ENCODE measurements at regions not wholly inside any gene's neighbourhood (a gene's known extent, or its start where the extent isn't known, plus 50 kb on each side); places are given as distances from the start of the nearest gene placed in this dataset.

GRCh38 chr5:167819406-167819805 lies 472.0 kb upstream of the WWC1 start:
- no peak for DNase-seq (ENCODE audit: low spot score)
- Histone ChIP-seq H3K4me3 (ENCODE audit: low read depth in 1 of 3, low read length in 3 of 3) (no peak overlapping the region), H3K27me3 (ENCODE audit: control insufficient read depth in 4 of 4, insufficient read depth in 4 of 4, low read length in 3 of 4) (no peaks in the 10 kb centered on the region), H3K4me1 (ENCODE audit: control insufficient read depth in 4 of 4, insufficient read depth in 4 of 4, low read length in 3 of 4) (no peaks in the 10 kb centered on the region), H3K9me3 (ENCODE audit: control insufficient read depth in 4 of 4, low read length in 3 of 4) (no peaks in the 10 kb centered on the region), H3K9ac (ENCODE audit: low read depth in 1 of 2, low read length in 2 of 2) (no peak overlapping the region), H3K27ac (ENCODE audit: low read depth in 1 of 2, low read length in 2 of 2) (no peak overlapping the region), H3K36me3 (ENCODE audit: control insufficient read depth in 4 of 4, insufficient read depth in 3 of 4, low read depth in 1 of 4, low read length in 3 of 4) (no peaks in the 10 kb centered on the region)
- WGBS: 73% methylated on average over 3 of the region's 3 CpGs
- TF ChIP-seq FOXA1 (IDR thresholded peaks at IDR 0.05) (no peak), JUND (IDR thresholded peaks at IDR 0.05) (no peak), ATF3 (IDR thresholded peaks at IDR 0.05) (no peak), RAD21 (IDR thresholded peaks at IDR 0.05) (no peak), CTCF (IDR thresholded peaks at IDR 0.05; ENCODE audit: low read depth, low read length, missing input control) (no peak), EGR1 (IDR thresholded peaks at IDR 0.05; ENCODE audit: low read depth in 2 of 2) (no peak)

- Histone ChIP-seq H3K9ac (ENCODE audit: low read depth in 1 of 2, low read length in 2 of 2) (no peak overlapping the region), H3K4me3 (ENCODE audit: low read depth in 1 of 3, low read length in 3 of 3) (no peak overlapping the region), H3K36me3 (ENCODE audit: control insufficient read depth in 4 of 4, insufficient read depth in 3 of 4, low read depth in 1 of 4, low read length in 3 of 4) (no peaks in the 10 kb centered on the region), H3K27me3 (ENCODE audit: control insufficient read depth in 4 of 4, insufficient read depth in 4 of 4, low read length in 3 of 4) (no peaks in the 10 kb centered on the region), H3K9me3 (ENCODE audit: control insufficient read depth in 4 of 4, low read length in 3 of 4) (no peaks in the 10 kb centered on the region), H3K4me1 (ENCODE audit: control insufficient read depth in 4 of 4, insufficient read depth in 4 of 4, low read length in 3 of 4) (no peaks in the 10 kb centered on the region), H3K27ac (ENCODE audit: low read depth in 1 of 2, low read length in 2 of 2) (no peak overlapping the region)
- TF ChIP-seq ATF3 (IDR thresholded peaks at IDR 0.05) (no peak), YY1 (IDR thresholded peaks at IDR 0.05) (no peak), CTCF (IDR thresholded peaks at IDR 0.05; ENCODE audit: low read depth, low read length, missing input control) (no peak), RXRA (IDR thresholded peaks at IDR 0.05) (no peak), MAX (IDR thresholded peaks at IDR 0.05) (no peak), HNF4G (IDR thresholded peaks at IDR 0.05) (no peak), NR2F2 (IDR thresholded peaks at IDR 0.05) (no peak)
- DNase-seq (ENCODE audit: low spot score): no peak
- 75% methylated on average over 12 of the region's 12 CpGs for WGBS
These were observed 471.1 kb upstream of the WWC1 start for GRCh38 chr5:167820101-167820990.

- Histone ChIP-seq H3K4me3 (ENCODE audit: low read depth in 1 of 3, low read length in 3 of 3) (no peak overlapping the region), H3K27me3 (ENCODE audit: control insufficient read depth in 4 of 4, insufficient read depth in 4 of 4, low read length in 3 of 4) (no peaks in the 10 kb centered on the region), H3K9ac (ENCODE audit: low read depth in 1 of 2, low read length in 2 of 2) (no peak overlapping the region), H3K9me3 (ENCODE audit: control insufficient read depth in 4 of 4, low read length in 3 of 4) (no peaks in the 10 kb centered on the region), H3K36me3 (ENCODE audit: control insufficient read depth in 4 of 4, insufficient read depth in 3 of 4, low read depth in 1 of 4, low read length in 3 of 4) (no peaks in the 10 kb centered on the region), H3K27ac (ENCODE audit: low read depth in 1 of 2, low read length in 2 of 2) (no peak overlapping the region), H3K4me1 (ENCODE audit: control insufficient read depth in 4 of 4, insufficient read depth in 4 of 4, low read length in 3 of 4) (no peaks in the 10 kb centered on the region)
- WGBS: 40% methylated on average over 2 of the region's 2 CpGs
- DNase-seq (ENCODE audit: low spot score): no peak
- TF ChIP-seq YY1 (IDR thresholded peaks at IDR 0.05) (no peak), RAD21 (IDR thresholded peaks at IDR 0.05) (no peak), HNF4G (IDR thresholded peaks at IDR 0.05) (no peak), ZBTB33 (IDR thresholded peaks at IDR 0.05) (no peak), SP1 (IDR thresholded peaks at IDR 0.05) (no peak), MAX (IDR thresholded peaks at IDR 0.05) (no peak), NR2F2 (IDR thresholded peaks at IDR 0.05) (no peak), ATF3 (IDR thresholded peaks at IDR 0.05) (no peak), TAF1 (conservative IDR thresholded peaks at IDR 0.05) (no peak), RXRA (IDR thresholded peaks at IDR 0.05) (no peak), FOXA1 (IDR thresholded peaks at IDR 0.05) (no peak), GABPA (IDR thresholded peaks at IDR 0.05 in 1 of 2, conservative IDR thresholded peaks at IDR 0.05 in 1 of 2) (no peak), HNF4A (conservative IDR thresholded peaks at IDR 0.05) (no peak), JUND (IDR thresholded peaks at IDR 0.05) (no peak)
These were observed 470.3 kb upstream of the WWC1 start for GRCh38 chr5:167821151-167821550.

All from liver (tissue), 8 donors.